ENCODE measurements at regions not wholly inside any gene's neighbourhood (a gene's known extent, or its start where the extent isn't known, plus 50 kb on each side); places are given as distances from the start of the nearest gene placed in this dataset.

GRCh38 chr3:127454051-127454450 is 136.5 kb downstream of the TPRA1 start:
- TF ChIP-seq, protein P1, sequence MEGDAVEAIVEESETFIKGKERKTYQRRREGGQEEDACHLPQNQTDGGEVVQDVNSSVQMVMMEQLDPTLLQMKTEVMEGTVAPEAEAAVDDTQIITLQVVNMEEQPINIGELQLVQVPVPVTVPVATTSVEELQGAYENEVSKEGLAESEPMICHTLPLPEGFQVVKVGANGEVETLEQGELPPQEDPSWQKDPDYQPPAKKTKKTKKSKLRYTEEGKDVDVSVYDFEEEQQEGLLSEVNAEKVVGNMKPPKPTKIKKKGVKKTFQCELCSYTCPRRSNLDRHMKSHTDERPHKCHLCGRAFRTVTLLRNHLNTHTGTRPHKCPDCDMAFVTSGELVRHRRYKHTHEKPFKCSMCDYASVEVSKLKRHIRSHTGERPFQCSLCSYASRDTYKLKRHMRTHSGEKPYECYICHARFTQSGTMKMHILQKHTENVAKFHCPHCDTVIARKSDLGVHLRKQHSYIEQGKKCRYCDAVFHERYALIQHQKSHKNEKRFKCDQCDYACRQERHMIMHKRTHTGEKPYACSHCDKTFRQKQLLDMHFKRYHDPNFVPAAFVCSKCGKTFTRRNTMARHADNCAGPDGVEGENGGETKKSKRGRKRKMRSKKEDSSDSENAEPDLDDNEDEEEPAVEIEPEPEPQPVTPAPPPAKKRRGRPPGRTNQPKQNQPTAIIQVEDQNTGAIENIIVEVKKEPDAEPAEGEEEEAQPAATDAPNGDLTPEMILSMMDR (IDR thresholded peaks at IDR 0.05), result no peak
- no peak for TF ChIP-seq POLR2A (IDR thresholded peaks at IDR 0.05)
